SU-DHL-6 (cell line): ENCODE measurements at regions not wholly inside any gene's neighbourhood (a gene's known extent, or its start where the extent isn't known, plus 50 kb on each side); places are given as distances from the start of the nearest gene placed in this dataset.

Experiments used
- H2AFZ ChIP-seq: fragments of 200-600 bp; sonication (generic); 2 replicates; pipeline ENCODE4 v1.6.1; 2014; ENCODE audit warnings: low read depth, mild to moderate bottlenecking, moderate library complexity, mixed read lengths, antibody characterized with exemption, low read length; ENCODE audit not compliant: severe bottlenecking
- H3F3A ChIP-seq: fragments of 200-600 bp; shearing (Covaris generic); 2 replicates; pipeline ENCODE4 v1.6.0; 2016; ENCODE audit warnings: antibody characterized with exemption, mild to moderate bottlenecking; ENCODE audit not compliant: insufficient read depth
- H3K27ac ChIP-seq: fragments of 200-600 bp; sonication (generic); 2 replicates; pipeline ENCODE4 v1.5.1; 2016; ENCODE audit warnings: low read depth, mild to moderate bottlenecking, low read length, moderate library complexity, mixed read lengths
- H3K27me3 ChIP-seq: fragments of 200-600 bp; sonication (generic), shearing (Covaris generic); 2 replicates; pipeline ENCODE4 v1.6.0; 2014; ENCODE audit warnings: mild to moderate bottlenecking, low read length
- H3K36me3 ChIP-seq: fragments of 200-600 bp; sonication (generic); 2 replicates; pipeline ENCODE4 v1.6.1; 2014; ENCODE audit warnings: mild to moderate bottlenecking, low read length, mixed read lengths
- H3K4me2 ChIP-seq: fragments of 300-600, 200-600 bp; shearing (Covaris generic), sonication (generic); 2 replicates; pipeline ENCODE4 v1.6.0; 2014; ENCODE audit warnings: low read length, low read depth, mild to moderate bottlenecking; ENCODE audit not compliant: poor library complexity, severe bottlenecking
- H3K4me3 ChIP-seq: fragments of 200-600 bp; sonication (generic); 2 replicates; pipeline ENCODE4 v1.5.1; 2014; ENCODE audit warnings: antibody characterized with exemption, low read length, mild to moderate bottlenecking, mixed read lengths; ENCODE audit not compliant: insufficient read depth, poor library complexity, severe bottlenecking
- H3K79me2 ChIP-seq: fragments of 200-600 bp; sonication (generic); 2 replicates; pipeline ENCODE4 v1.6.1; 2014; ENCODE audit warnings: mild to moderate bottlenecking, low read length, moderate library complexity; ENCODE audit not compliant: insufficient read depth
- H3K9ac ChIP-seq: fragments of 200-600 bp; sonication (generic); 2 replicates; pipeline ENCODE4 v1.7.0; 2014; ENCODE audit warnings: mild to moderate bottlenecking, low read length
- H3K9me2 ChIP-seq: fragments of 200-600 bp; sonication (generic); replicated peaks from 2 replicates; pipeline ENCODE4 v1.6.1; 2014; ENCODE audit warnings: low read length; ENCODE audit not compliant: insufficient read depth
- H3K9me3 ChIP-seq: fragments of 200-600 bp; sonication (generic); 2 replicates; pipeline ENCODE4 v1.6.1; 2014; ENCODE audit warnings: low read length, mixed read lengths; ENCODE audit not compliant: insufficient read depth
- H4K20me1 ChIP-seq: fragments of 200-600 bp; sonication (generic); 2 replicates; pipeline ENCODE4 v1.6.1; 2014; ENCODE audit warnings: low read depth, mild to moderate bottlenecking, antibody characterized with exemption, low read length, moderate library complexity, mixed read lengths
- EZH2phosphoT487 ChIP-seq: fragments of 200-600 bp; sonication (generic), shearing (Covaris generic); conservative IDR thresholded peaks from 2 replicates; pipeline ENCODE4 v1.6.1; 2018; ENCODE audit warnings: mild to moderate bottlenecking, antibody characterized with exemption, low read length, moderate library complexity, mixed read lengths
- TF ChIP-seq, protein P1 (sequence below): fragments of 200-600 bp; sonication (generic); IDR thresholded peaks from one replicate; pipeline ENCODE4 v1.5.1; 2017; ENCODE audit warnings: antibody characterized with exemption, mild to moderate bottlenecking, low read length, moderate library complexity; ENCODE audit not compliant: insufficient read depth, poor library complexity, severe bottlenecking

GRCh38 chr14:82385048-82385447, 851.4 kb upstream of the SEL1L start:
- H3K27me3 ChIP-seq, result no peaks in the 10 kb centered on the region
- H3K9me3 ChIP-seq, result no peaks in the 10 kb centered on the region
- no peaks in the 10 kb centered on the region for H3K79me2 ChIP-seq
- H4K20me1 ChIP-seq, result no peaks in the 10 kb centered on the region
- no peak overlapping the region for H3K4me2 ChIP-seq
- H3K9me2 ChIP-seq, result no peaks in the 10 kb centered on the region
- no peak for TF ChIP-seq EZH2phosphoT487
- TF ChIP-seq, protein P1, sequence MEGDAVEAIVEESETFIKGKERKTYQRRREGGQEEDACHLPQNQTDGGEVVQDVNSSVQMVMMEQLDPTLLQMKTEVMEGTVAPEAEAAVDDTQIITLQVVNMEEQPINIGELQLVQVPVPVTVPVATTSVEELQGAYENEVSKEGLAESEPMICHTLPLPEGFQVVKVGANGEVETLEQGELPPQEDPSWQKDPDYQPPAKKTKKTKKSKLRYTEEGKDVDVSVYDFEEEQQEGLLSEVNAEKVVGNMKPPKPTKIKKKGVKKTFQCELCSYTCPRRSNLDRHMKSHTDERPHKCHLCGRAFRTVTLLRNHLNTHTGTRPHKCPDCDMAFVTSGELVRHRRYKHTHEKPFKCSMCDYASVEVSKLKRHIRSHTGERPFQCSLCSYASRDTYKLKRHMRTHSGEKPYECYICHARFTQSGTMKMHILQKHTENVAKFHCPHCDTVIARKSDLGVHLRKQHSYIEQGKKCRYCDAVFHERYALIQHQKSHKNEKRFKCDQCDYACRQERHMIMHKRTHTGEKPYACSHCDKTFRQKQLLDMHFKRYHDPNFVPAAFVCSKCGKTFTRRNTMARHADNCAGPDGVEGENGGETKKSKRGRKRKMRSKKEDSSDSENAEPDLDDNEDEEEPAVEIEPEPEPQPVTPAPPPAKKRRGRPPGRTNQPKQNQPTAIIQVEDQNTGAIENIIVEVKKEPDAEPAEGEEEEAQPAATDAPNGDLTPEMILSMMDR, result no peak
- no peaks in the 10 kb centered on the region for H3K36me3 ChIP-seq
- H2AFZ ChIP-seq, result no peak overlapping the region
- H3K27ac ChIP-seq, result no peak overlapping the region
- no peak overlapping the region for H3K9ac ChIP-seq
- no peak overlapping the region for H3K4me3 ChIP-seq
- H3F3A ChIP-seq, result no peaks in the 10 kb centered on the region

- Histone ChIP-seq H2AFZ (no peak overlapping the region), H4K20me1 (no peaks in the 10 kb centered on the region), H3K27me3 (no peaks in the 10 kb centered on the region), H3K27ac (no peak overlapping the region), H3K9me3 (no peaks in the 10 kb centered on the region), H3K79me2 (no peaks in the 10 kb centered on the region), H3K9me2 (no peaks in the 10 kb centered on the region), H3K4me2 (no peak overlapping the region), H3F3A (no peaks in the 10 kb centered on the region), H3K36me3 (no peaks in the 10 kb centered on the region), H3K4me3 (no peak overlapping the region), H3K9ac (no peak overlapping the region)
- TF ChIP-seq EZH2phosphoT487, result no peak
- TF ChIP-seq, protein P1, result no peak
Observed at GRCh38 chr14:82387699-82388098, 854.0 kb upstream of the SEL1L start.

DNA sequence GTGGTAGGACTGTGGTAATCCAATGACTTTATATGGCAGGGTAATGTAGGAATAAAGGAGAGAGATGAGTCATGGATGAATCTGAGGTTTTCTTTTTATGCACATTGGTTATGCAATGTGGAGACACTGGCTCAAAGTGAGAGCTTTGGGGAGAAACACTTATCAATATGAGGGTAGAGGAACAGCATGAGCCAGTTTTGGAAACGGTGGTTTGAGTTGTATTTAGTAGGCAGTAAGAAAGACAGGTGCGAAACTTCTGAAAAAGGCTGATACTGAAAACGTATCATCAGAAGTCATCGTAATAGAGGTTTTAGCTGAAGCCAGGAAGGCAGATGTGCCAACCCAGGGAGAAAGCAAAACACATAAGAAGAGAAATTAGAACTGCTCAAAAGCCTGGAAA, 854.8 kb upstream of the SEL1L start:
- Histone ChIP-seq H3K4me2 (no peak overlapping the region), H3K79me2 (no peaks in the 10 kb centered on the region), H3F3A (no peaks in the 10 kb centered on the region), H3K27me3 (no peaks in the 10 kb centered on the region), H3K9me3 (no peaks in the 10 kb centered on the region), H3K36me3 (no peaks in the 10 kb centered on the region), H2AFZ (no peak overlapping the region), H3K27ac (no peak overlapping the region), H3K9me2 (no peaks in the 10 kb centered on the region), H3K9ac (no peak overlapping the region), H3K4me3 (no peak overlapping the region), H4K20me1 (no peaks in the 10 kb centered on the region)
- TF ChIP-seq, protein P1, result no peak

GRCh38 chr14:82390586-82390985, 856.9 kb upstream of the SEL1L start:
- Histone ChIP-seq H3K9me3 (no peaks in the 10 kb centered on the region), H3K27ac (no peak overlapping the region), H3K9ac (no peak overlapping the region), H3K4me3 (no peak overlapping the region), H4K20me1 (no peaks in the 10 kb centered on the region), H3F3A (no peaks in the 10 kb centered on the region), H3K4me2 (no peak overlapping the region), H3K36me3 (no peaks in the 10 kb centered on the region), H3K27me3 (no peaks in the 10 kb centered on the region), H2AFZ (no peak overlapping the region), H3K9me2 (no peaks in the 10 kb centered on the region), H3K79me2 (no peaks in the 10 kb centered on the region)
- TF ChIP-seq, protein P1, result no peak
- no peak for TF ChIP-seq EZH2phosphoT487
